GM19397 (cell line): ENCODE measurements at regions not wholly inside any gene's neighbourhood (a gene's known extent, or its start where the extent isn't known, plus 50 kb on each side); places are given as distances from the start of the nearest gene placed in this dataset.

Source experiments
- ATAC-seq: cut with Tn5 transposase; IDR thresholded peaks from one replicate; pipeline ENCODE4 v1.9.1; 2021; ENCODE audit warnings: mild to moderate bottlenecking, moderate library complexity; ENCODE audit not compliant: unreplicated experiment

GRCh38 chr12:125193376-125194152 is 128.3 kb downstream of the AACS start:
- ATAC-seq = no peak

- ATAC-seq = no peak
These were observed 129.0 kb downstream of the AACS start for GRCh38 chr12:125194163-125194773.

- no peak for ATAC-seq
These were observed 129.8 kb downstream of the AACS start for GRCh38 chr12:125194987-125195386.

GRCh38 chr12:125197326-125197725 is 132.1 kb downstream of the AACS start:
- no peak for ATAC-seq

- no peak for ATAC-seq
These were observed 133.4 kb downstream of the AACS start for GRCh38 chr12:125198652-125199051.

GRCh38 chr12:125201090-125201489 is 135.9 kb downstream of the AACS start:
- no peak for ATAC-seq

GRCh38 chr12:125201940-125202339 is 136.7 kb downstream of the AACS start:
- ATAC-seq = no peak

GRCh38 chr12:125202421-125202820 is 137.2 kb downstream of the AACS start:
- no peak for ATAC-seq

GRCh38 chr12:125203145-125203765 is 138.0 kb downstream of the AACS start:
- ATAC-seq = no peak

- no peak for ATAC-seq
These were observed 140.2 kb downstream of the AACS start for GRCh38 chr12:125205386-125205785.

- no peak for ATAC-seq
These were observed 141.5 kb downstream of the AACS start for GRCh38 chr12:125206711-125207110.

- no peak for ATAC-seq
These were observed 143.1 kb downstream of the AACS start for GRCh38 chr12:125208334-125208733.

GRCh38 chr12:125208942-125209341 is 143.7 kb downstream of the AACS start:
- ATAC-seq = no peak

GRCh38 chr12:125210104-125210755 is 145.0 kb downstream of the AACS start:
- ATAC-seq = no peak

GRCh38 chr12:125211464-125211863 is 146.2 kb downstream of the AACS start:
- no peak for ATAC-seq

- ATAC-seq = no peak
These were observed 149.1 kb downstream of the AACS start for GRCh38 chr12:125214289-125214688.

GRCh38 chr12:125216756-125217155 is 151.5 kb downstream of the AACS start:
- no peak for ATAC-seq

- ATAC-seq = no peak
These were observed 152.1 kb downstream of the AACS start for GRCh38 chr12:125217308-125217707.

GRCh38 chr12:125218952-125219351 is 153.7 kb downstream of the AACS start:
- no peak for ATAC-seq

GRCh38 chr12:125220404-125221273 is 155.4 kb downstream of the AACS start:
- ATAC-seq = no peak

GRCh38 chr12:125221602-125222001 is 156.4 kb downstream of the AACS start:
- ATAC-seq = no peak
